Upper lobe of left lung (tissue), 6 donors: ENCODE measurements at regions not wholly inside any gene's neighbourhood (a gene's known extent, or its start where the extent isn't known, plus 50 kb on each side); places are given as distances from the start of the nearest gene placed in this dataset.

Experiments used
- ATAC-seq, 2 donors: fragments of 200-7000 bp; cut with Tn5 transposase; one replicate each; pipeline ENCODE4 v1.9.1; 2022; ENCODE audit warnings: mild to moderate bottlenecking in 2 of 2, moderate library complexity in 2 of 2; ENCODE audit not compliant: low FRiP score in 2 of 2
- DNase-seq, 2 donors: peaks; one replicate each; pipeline ENCODE4 v3.0.0-alpha.2; 2019 to 2020
- H3K27ac ChIP-seq, 4 donors: fragments of 200-600 bp; sonication (generic); one replicate each; pipeline ENCODE4 v1.5.1; 2016 to 2019
- H3K27me3 ChIP-seq, 4 donors: fragments of 200-600 bp; sonication (generic); one replicate each; pipeline ENCODE4 v1.5.1; 2017 to 2019
- H3K36me3 ChIP-seq, 4 donors: fragments of 200-600 bp; sonication (generic); one replicate each; pipeline ENCODE4 v1.5.1; 2016 to 2019
- H3K4me1 ChIP-seq, 4 donors: fragments of 200-600 bp; sonication (generic); one replicate each; pipeline ENCODE4 v1.5.1; 2018 to 2019
- H3K4me3 ChIP-seq, 4 donors: fragments of 200-600 bp; sonication (generic); one replicate each; pipeline ENCODE4 v1.5.1; 2017 to 2019; ENCODE audit warnings: mild to moderate bottlenecking in 2 of 4, moderate library complexity in 1 of 4
- H3K9me3 ChIP-seq, 4 donors: fragments of 200-600 bp; sonication (generic); one replicate each; pipeline ENCODE4 v1.5.1; 2018 to 2019
- CTCF ChIP-seq, 6 experiments: fragments of 450-650 bp in 4 of 6; fragments of 200-600 bp in 2 of 6; sonication (generic) in 2 of 6; IDR thresholded peaks; one replicate each; pipeline ENCODE4 v1.5.1; 2016 to 2019; ENCODE audit warnings: antibody characterized with exemption in 6 of 6
- EP300 ChIP-seq, 4 donors: sonication (generic); formaldehyde crosslinking; IDR thresholded peaks; one replicate each; pipeline ENCODE4 v1.5.1; 2017; ENCODE audit warnings: antibody characterized with exemption in 4 of 4, control low read depth in 2 of 4
- POLR2A ChIP-seq, 4 donors: fragments of 450-650 bp; IDR thresholded peaks; one replicate each; pipeline ENCODE4 v1.5.1; 2016 to 2017; ENCODE audit warnings: antibody characterized with exemption in 4 of 4, mild to moderate bottlenecking in 2 of 4
- POLR2AphosphoS5 ChIP-seq, 2 donors: sonication (generic); formaldehyde crosslinking; IDR thresholded peaks; one replicate each; pipeline ENCODE4 v1.5.1; 2017; ENCODE audit warnings: antibody characterized with exemption in 2 of 2
- WGBS, 2 donors: methylation state at CpG; one replicate each; pipeline ENCODE4 v1.1.5; 2017 to 2018; 5-methylcytosine and 5-hydroxymethylcytosine counted together
- donor health status: DM: no; HTN: no; CAD: no; lungs with moderate emphysema.
- donor health status: DM: no; HTN: yes; CAD: no; lungs with severe emphysema.

DNA sequence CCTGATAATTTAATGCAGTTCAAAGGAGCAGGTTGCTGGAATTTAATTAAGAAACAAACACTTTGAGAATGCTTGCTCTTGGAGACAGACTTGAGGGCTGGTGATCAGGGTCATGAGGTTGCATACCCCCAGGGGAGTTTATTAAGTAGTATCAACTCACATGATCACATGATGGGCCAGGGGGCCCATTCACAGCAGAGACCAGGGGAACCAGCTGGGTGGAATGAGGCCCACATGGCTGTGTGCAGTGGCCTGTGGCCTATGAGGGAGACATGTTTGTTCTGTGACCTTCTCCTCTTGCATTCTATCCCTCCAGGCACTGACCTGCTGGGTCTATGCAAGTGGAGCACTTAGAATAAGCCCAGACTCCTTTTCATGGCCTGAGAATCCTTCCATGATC, 266.6 kb upstream of the PWP1 start:
- ATAC-seq: no peak
- no peaks in the 10 kb centered on the region for H3K36me3 ChIP-seq
- H3K4me1 ChIP-seq: no peaks in the 10 kb centered on the region
- H3K9me3 ChIP-seq: no peaks in the 10 kb centered on the region
- H3K27me3 ChIP-seq: no peaks in the 10 kb centered on the region
- no peak overlapping the region for H3K4me3 ChIP-seq
- H3K27ac ChIP-seq: no peak overlapping the region
- TF ChIP-seq CTCF (IDR thresholded peaks at IDR 0.05) (no peak), POLR2A (IDR thresholded peaks at IDR 0.05) (no peak), POLR2AphosphoS5 (IDR thresholded peaks at IDR 0.05) (no peak), EP300 (IDR thresholded peaks at IDR 0.05) (no peak)
- DNase-seq: no peak

DNA sequence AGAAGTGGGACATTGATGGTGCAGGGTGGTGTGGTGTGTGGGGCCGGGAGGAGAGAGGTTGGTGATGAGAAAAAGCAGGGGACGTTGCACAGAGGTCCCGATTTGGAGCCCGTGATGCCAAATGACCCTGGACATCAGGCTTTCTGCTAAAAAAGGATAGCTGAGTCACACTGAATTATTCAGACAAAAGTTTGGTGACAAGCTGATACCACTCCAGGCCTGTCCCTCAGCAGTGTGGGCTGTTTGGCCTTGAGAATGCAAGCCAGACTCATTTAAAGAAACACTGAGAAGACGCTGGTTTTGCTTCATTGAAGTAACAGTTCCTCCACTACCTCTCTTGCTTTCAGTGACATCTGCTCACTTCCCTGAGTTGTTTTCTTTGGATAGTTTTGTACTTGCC, 262.1 kb upstream of the PWP1 start:
- DNase-seq: no peak
- Histone ChIP-seq H3K27me3 (no peaks in the 10 kb centered on the region), H3K36me3 (no peaks in the 10 kb centered on the region), H3K9me3 (no peaks in the 10 kb centered on the region), H3K4me3 (no peak overlapping the region), H3K27ac (no peak overlapping the region), H3K4me1 (no peaks in the 10 kb centered on the region)
- WGBS, 2 donors: 74 to 83% methylated on average over 5 of the region's 5 CpGs
- ATAC-seq: no peak
- TF ChIP-seq EP300 (IDR thresholded peaks at IDR 0.05) (no peak), POLR2A (IDR thresholded peaks at IDR 0.05) (no peak), CTCF (IDR thresholded peaks at IDR 0.05) (no peak), POLR2AphosphoS5 (IDR thresholded peaks at IDR 0.05) (no peak)

DNA sequence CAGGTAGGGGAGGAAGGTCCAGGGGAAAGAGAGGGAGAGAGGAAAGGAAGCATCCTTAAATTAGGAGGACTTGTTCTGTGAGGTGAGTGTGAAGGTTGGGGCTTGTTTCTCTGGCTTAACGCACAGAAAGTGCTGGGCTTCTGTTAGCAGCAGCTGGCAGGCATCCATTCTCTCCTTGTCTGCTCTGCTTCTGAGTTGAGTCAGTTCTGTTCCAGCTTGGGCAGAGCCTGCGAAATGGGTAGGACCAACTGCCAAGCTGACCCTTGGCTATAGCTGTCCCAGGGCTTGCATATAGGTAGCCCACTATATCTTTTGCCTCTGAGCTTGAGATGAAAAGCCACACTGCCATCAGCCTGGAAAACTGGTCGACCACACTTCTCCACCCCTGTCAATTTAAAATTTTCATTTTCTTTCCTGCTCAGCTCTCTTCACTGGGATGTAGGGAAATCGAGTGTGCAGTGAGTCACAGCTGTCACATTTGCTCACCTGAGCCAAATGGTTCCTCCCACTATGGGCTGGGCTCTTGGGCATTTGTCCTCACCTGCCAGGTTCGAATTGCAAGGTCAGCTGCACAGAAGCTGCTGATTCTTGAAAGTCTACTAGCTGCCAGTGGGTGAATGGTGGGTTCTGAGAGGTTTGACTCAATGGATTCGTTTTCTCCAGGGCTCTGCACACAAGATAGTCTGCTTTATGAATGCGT, 256.4 kb upstream of the PWP1 start:
- no peaks in the 10 kb centered on the region for H3K4me1 ChIP-seq
- H3K4me3 ChIP-seq: no peak overlapping the region
- WGBS, 2 donors: 62 to 69% methylated on average over 7 of the region's 7 CpGs
- H3K27ac ChIP-seq: no peak overlapping the region
- TF ChIP-seq POLR2A (IDR thresholded peaks at IDR 0.05): no peak
- TF ChIP-seq EP300 (IDR thresholded peaks at IDR 0.05): no peak
- no peak for TF ChIP-seq CTCF (IDR thresholded peaks at IDR 0.05)
- no peak for TF ChIP-seq POLR2AphosphoS5 (IDR thresholded peaks at IDR 0.05)
- H3K36me3 ChIP-seq: no peaks in the 10 kb centered on the region
- ATAC-seq (no peak), DNase-seq (peak in 1 of 2 donors; percentile 53)
- H3K9me3 ChIP-seq: no peaks in the 10 kb centered on the region
- no peaks in the 10 kb centered on the region for H3K27me3 ChIP-seq

DNA sequence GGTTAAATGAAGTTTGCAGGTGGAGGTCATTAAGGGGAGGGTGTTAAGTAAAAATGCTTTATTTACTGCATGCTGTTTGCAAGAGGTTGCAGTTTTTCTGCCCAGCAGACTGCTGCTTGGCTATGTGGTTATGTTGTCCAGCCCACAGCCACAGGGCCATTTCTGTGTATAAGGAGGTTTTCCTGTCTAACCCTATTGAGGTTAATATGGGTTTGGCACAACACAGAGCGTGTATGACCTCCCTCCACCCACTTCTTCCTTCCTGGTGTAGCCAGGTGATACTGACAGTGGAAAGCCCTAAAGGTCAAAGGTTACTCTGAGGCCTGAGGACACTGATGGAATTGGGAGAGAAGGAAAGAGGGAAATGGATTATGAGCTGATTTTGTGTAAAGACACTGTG, 253.7 kb upstream of the PWP1 start:
- no peaks in the 10 kb centered on the region for H3K27me3 ChIP-seq
- no peak overlapping the region for H3K27ac ChIP-seq
- H3K9me3 ChIP-seq: no peaks in the 10 kb centered on the region
- H3K4me1 ChIP-seq: no peaks in the 10 kb centered on the region
- DNase-seq: no peak
- no peak overlapping the region for H3K4me3 ChIP-seq
- no peaks in the 10 kb centered on the region for H3K36me3 ChIP-seq
- no peak for TF ChIP-seq CTCF (IDR thresholded peaks at IDR 0.05)
- TF ChIP-seq EP300 (IDR thresholded peaks at IDR 0.05): no peak
- TF ChIP-seq POLR2AphosphoS5 (IDR thresholded peaks at IDR 0.05): no peak
- TF ChIP-seq POLR2A (IDR thresholded peaks at IDR 0.05): no peak
- no peak for ATAC-seq
- WGBS, 2 donors: 43 to 64% methylated on average over 1 of the region's 1 CpG

- Histone ChIP-seq H3K9me3 (no peaks in the 10 kb centered on the region), H3K36me3 (no peaks in the 10 kb centered on the region), H3K4me3 (no peak overlapping the region), H3K27ac (no peak overlapping the region), H3K4me1 (no peaks in the 10 kb centered on the region), H3K27me3 (no peaks in the 10 kb centered on the region)
- ATAC-seq: no peak
- 84 to 95% methylated on average over 3 of the region's 3 CpGs for WGBS, 2 donors
- DNase-seq: no peak
- no peak for TF ChIP-seq CTCF (IDR thresholded peaks at IDR 0.05)
- no peak for TF ChIP-seq POLR2A (IDR thresholded peaks at IDR 0.05)
- no peak for TF ChIP-seq EP300 (IDR thresholded peaks at IDR 0.05)
- TF ChIP-seq POLR2AphosphoS5 (IDR thresholded peaks at IDR 0.05): no peak
Measured at GRCh38 chr12:107435072-107435471, 250.5 kb upstream of the PWP1 start.
